ENCODE measurements at regions not wholly inside any gene's neighbourhood (a gene's known extent, or its start where the extent isn't known, plus 50 kb on each side); places are given as distances from the start of the nearest gene placed in this dataset.

DNA sequence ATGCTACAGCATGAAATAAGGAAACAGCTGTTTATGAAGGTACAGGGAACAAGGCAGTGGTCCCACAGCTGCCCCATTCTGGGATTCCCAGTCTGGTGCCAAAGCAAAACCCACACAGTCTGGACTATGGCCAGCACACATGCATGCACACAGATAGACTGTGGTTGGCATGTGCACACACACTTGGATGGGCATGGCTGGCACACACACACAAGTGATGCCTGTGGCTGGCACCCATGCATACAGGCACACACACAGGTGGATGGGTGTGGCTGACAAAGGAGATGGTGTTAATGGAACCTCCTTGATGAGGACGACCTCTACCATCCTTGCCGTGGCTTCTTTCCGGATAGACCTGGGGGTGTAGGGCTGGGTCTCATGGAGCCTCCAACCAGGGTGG, 114.0 kb upstream of the LYZL2 start:
- no peak overlapping the region for H2BK120ac ChIP-seq (replicated peaks; ENCODE audit: low read depth, low read length)
- no peak overlapping the region for H2AFZ ChIP-seq (ENCODE audit: low read length)
- H3K79me2 ChIP-seq (ENCODE audit: control insufficient read depth in 1 of 2, insufficient read depth in 2 of 2, low read length in 2 of 2): no peaks in the 10 kb centered on the region
- H3K27me3 ChIP-seq (replicated peaks in 1 of 4; ENCODE audit: control insufficient read depth in 3 of 4, extremely low read depth in 1 of 4, insufficient read depth in 3 of 4, low read length in 3 of 4): no peaks in the 10 kb centered on the region
- no peaks in the 10 kb centered on the region for H3K23me2 ChIP-seq (ENCODE audit: low read depth, low read length)
- H3K79me1 ChIP-seq (ENCODE audit: low read depth, low read length): no peaks in the 10 kb centered on the region
- no peak overlapping the region for H3K14ac ChIP-seq (ENCODE audit: insufficient read length)
- no peak overlapping the region for H2BK12ac ChIP-seq (ENCODE audit: low read depth, low read length)
- no peak overlapping the region for H3K4me3 ChIP-seq (ENCODE audit: extremely low read depth in 1 of 4, insufficient read depth in 2 of 4, low read depth in 3 of 4, low read length in 4 of 4)
- no peak overlapping the region for H3K56ac ChIP-seq (replicated peaks; ENCODE audit: insufficient read length, low read depth, low read length)
- ChIA-PET POLR2A (ENCODE audit: partially characterized antibody) (no interaction called here), CTCF (ENCODE audit: partially characterized antibody) (no interaction called here)
- no peak overlapping the region for H3K27ac ChIP-seq (ENCODE audit: low read depth, low read length)
- H3K4ac ChIP-seq (replicated peaks; ENCODE audit: insufficient read length, low read depth, low read length): no peak overlapping the region
- FAIRE-seq (no peak), DNase-seq (ENCODE audit: low read depth in 1 of 2, low spot score in 2 of 2) (no peak)
- H3K23ac ChIP-seq (ENCODE audit: insufficient read length): no peak overlapping the region
- no peak overlapping the region for H2AK5ac ChIP-seq (ENCODE audit: low read depth, low read length)
- no peak overlapping the region for H4K8ac ChIP-seq (ENCODE audit: extremely low read depth, insufficient read depth, low read length)
- H4K91ac ChIP-seq (replicated peaks; ENCODE audit: insufficient read length, low read length): no peak overlapping the region
- H3K4me1 ChIP-seq (replicated peaks in 1 of 4; ENCODE audit: control insufficient read depth in 3 of 4, insufficient read depth in 4 of 4, low read length in 3 of 4): no peaks in the 10 kb centered on the region
- H4K5ac ChIP-seq (ENCODE audit: insufficient read length, low read depth, low read length): no peak overlapping the region
- H3K9me3 ChIP-seq (ENCODE audit: insufficient read depth in 2 of 2, low read depth in 1 of 2, low read length in 1 of 2): no peaks in the 10 kb centered on the region; a peak in 1 of 4 replicates
- no peaks in the 10 kb centered on the region for H4K20me1 ChIP-seq (replicated peaks in 1 of 2; ENCODE audit: control insufficient read depth in 1 of 2, insufficient read depth in 2 of 2, low read length in 2 of 2)
- H2BK20ac ChIP-seq (ENCODE audit: low read length): no peak overlapping the region
- H3K9ac ChIP-seq (replicated peaks in 1 of 4; ENCODE audit: extremely low read depth in 1 of 4, low read depth in 3 of 4, low read length in 3 of 4): no peak overlapping the region
- H3K36me3 ChIP-seq (ENCODE audit: control insufficient read depth in 2 of 4, insufficient read depth in 4 of 4, low read length in 3 of 4): no peaks in the 10 kb centered on the region
- no peak overlapping the region for H3K4me2 ChIP-seq (ENCODE audit: insufficient read depth in 1 of 2, low read depth in 2 of 2, low read length in 2 of 2)
- 87% methylated on average over 3 of the region's 3 CpGs; no CpG with 5 or more reads in 1 of the 2 experiments for WGBS, 2 experiments (ENCODE audit: extremely low coverage in 1 of 2, insufficient coverage in 1 of 2, insufficient read length in 1 of 2, insufficient replicate concordance in 2 of 2, low coverage in 1 of 2, low lambda C conversion rate in 2 of 2, missing lambda C conversion rate in 1 of 2)
- no peak overlapping the region for H2BK15ac ChIP-seq (ENCODE audit: low read length)
- no peak overlapping the region for H3K18ac ChIP-seq (ENCODE audit: extremely low read depth, low read length)
- H2BK5ac ChIP-seq (ENCODE audit: low read depth, low read length): no peak overlapping the region
- TF ChIP-seq BACH1 (IDR thresholded peaks at IDR 0.05; ENCODE audit: low read length): no peak
- no peak for TF ChIP-seq JUND (IDR thresholded peaks at IDR 0.05; ENCODE audit: low read length)
- TF ChIP-seq SIN3A (conservative IDR thresholded peaks at IDR 0.05 in 1 of 2, IDR thresholded peaks at IDR 0.05 in 1 of 2; ENCODE audit: low read depth in 1 of 2, low read length in 2 of 2): no peak
- TF ChIP-seq POLR2AphosphoS5 (IDR thresholded peaks at IDR 0.05; ENCODE audit: low read depth, low read length): no peak
- TF ChIP-seq ASH2L (IDR thresholded peaks at IDR 0.05; ENCODE audit: low read length): no peak
- no peak for TF ChIP-seq EGR1 (IDR thresholded peaks at IDR 0.05; ENCODE audit: borderline replicate concordance, low read depth, low read length)
- no peak for TF ChIP-seq TCF12 (IDR thresholded peaks at IDR 0.05; ENCODE audit: low read depth, low read length)
- no peak for TF ChIP-seq GTF2F1 (IDR thresholded peaks at IDR 0.05; ENCODE audit: borderline replicate concordance, low read depth, low read length)
- TF ChIP-seq HDAC6 (IDR thresholded peaks at IDR 0.05; ENCODE audit: low read depth, low read length): no peak
- TF ChIP-seq CHD2 (IDR thresholded peaks at IDR 0.05; ENCODE audit: low read length): no peak
- TF ChIP-seq, protein P1, sequence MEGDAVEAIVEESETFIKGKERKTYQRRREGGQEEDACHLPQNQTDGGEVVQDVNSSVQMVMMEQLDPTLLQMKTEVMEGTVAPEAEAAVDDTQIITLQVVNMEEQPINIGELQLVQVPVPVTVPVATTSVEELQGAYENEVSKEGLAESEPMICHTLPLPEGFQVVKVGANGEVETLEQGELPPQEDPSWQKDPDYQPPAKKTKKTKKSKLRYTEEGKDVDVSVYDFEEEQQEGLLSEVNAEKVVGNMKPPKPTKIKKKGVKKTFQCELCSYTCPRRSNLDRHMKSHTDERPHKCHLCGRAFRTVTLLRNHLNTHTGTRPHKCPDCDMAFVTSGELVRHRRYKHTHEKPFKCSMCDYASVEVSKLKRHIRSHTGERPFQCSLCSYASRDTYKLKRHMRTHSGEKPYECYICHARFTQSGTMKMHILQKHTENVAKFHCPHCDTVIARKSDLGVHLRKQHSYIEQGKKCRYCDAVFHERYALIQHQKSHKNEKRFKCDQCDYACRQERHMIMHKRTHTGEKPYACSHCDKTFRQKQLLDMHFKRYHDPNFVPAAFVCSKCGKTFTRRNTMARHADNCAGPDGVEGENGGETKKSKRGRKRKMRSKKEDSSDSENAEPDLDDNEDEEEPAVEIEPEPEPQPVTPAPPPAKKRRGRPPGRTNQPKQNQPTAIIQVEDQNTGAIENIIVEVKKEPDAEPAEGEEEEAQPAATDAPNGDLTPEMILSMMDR (IDR thresholded peaks at IDR 0.05; ENCODE audit: control extremely low read depth in 1 of 3, insufficient read depth in 1 of 3, low read depth in 1 of 3, low read length in 3 of 3): no peak
- TF ChIP-seq CTBP2 (IDR thresholded peaks at IDR 0.05; ENCODE audit: borderline replicate concordance, insufficient read depth, insufficient read length, low read length): no peak
- TF ChIP-seq TAF1 (IDR thresholded peaks at IDR 0.05; ENCODE audit: low read depth, low read length): no peak
- TF ChIP-seq TAF7 (optimal IDR thresholded peaks at IDR 0.05; ENCODE audit: borderline replicate concordance, low read depth, low read length): no peak

Data from H1 (cell line).